GM12878 (cell line): ENCODE measurements at regions not wholly inside any gene's neighbourhood (a gene's known extent, or its start where the extent isn't known, plus 50 kb on each side); places are given as distances from the start of the nearest gene placed in this dataset.

Experiments
- CTCF ChIP-seq, 3 experiments: IDR thresholded peaks in 2 of 3; conservative IDR thresholded peaks in 1 of 3; 2 replicates each; pipeline ENCODE4 v1.5.1; 2011; ENCODE audit warnings: low read depth in 3 of 3, low read length in 3 of 3, mild to moderate bottlenecking in 3 of 3, control low read depth in 2 of 3, moderate library complexity in 2 of 3, inconsistent platforms in 1 of 3, mixed read lengths in 1 of 3; ENCODE audit not compliant: control insufficient read depth in 2 of 3, insufficient read depth in 1 of 3; ENCODE audit errors: extremely low read depth in 1 of 3
- EP300 ChIP-seq, 2 experiments: fragments of 150-350 bp in 1 of 2; IDR thresholded peaks; 2 replicates each; pipeline ENCODE4 v1.6.1; 2011 to 2012; ENCODE audit warnings: low read depth in 2 of 2, low read length in 2 of 2, borderline replicate concordance in 1 of 2, improper control_type of control experiment in 1 of 2, inconsistent platforms in 1 of 2; ENCODE audit not compliant: control insufficient read depth in 1 of 2
- FOXK2 ChIP-seq: fragments of 450-650 bp; IDR thresholded peaks from 2 replicates; pipeline ENCODE4 v1.6.1; 2017; ENCODE audit warnings: mild to moderate bottlenecking, moderate library complexity
- FOXM1 ChIP-seq: IDR thresholded peaks from 2 replicates; pipeline ENCODE4 v1.6.1; 2012; ENCODE audit warnings: low read depth, mild to moderate bottlenecking, inconsistent platforms, low read length, moderate library complexity
- MYC ChIP-seq: IDR thresholded peaks from 2 replicates; pipeline ENCODE4 v1.6.1; 2011; ENCODE audit warnings: mild to moderate bottlenecking, low read length, moderate library complexity, inconsistent platforms; ENCODE audit not compliant: insufficient read depth, insufficient replicate concordance, insufficient read length, severe bottlenecking
- POLR2A ChIP-seq: IDR thresholded peaks from 2 replicates; pipeline ENCODE4 v1.6.1; 2011; ENCODE audit warnings: low read depth, mild to moderate bottlenecking, low read length
- POLR2AphosphoS5 ChIP-seq: IDR thresholded peaks from 2 replicates; pipeline ENCODE4 v1.6.1; 2011; ENCODE audit warnings: mild to moderate bottlenecking, low read length, inconsistent platforms
- RAD21 ChIP-seq: IDR thresholded peaks from 2 replicates; pipeline ENCODE4 v1.6.1; 2011; ENCODE audit warnings: mild to moderate bottlenecking, low read depth, low read length, moderate library complexity; ENCODE audit not compliant: insufficient read depth
- SMC3 ChIP-seq: IDR thresholded peaks from 2 replicates; pipeline ENCODE4 v1.6.1; 2011; ENCODE audit warnings: low read length, improper control_type of control experiment, borderline replicate concordance
- SUPT20H ChIP-seq: IDR thresholded peaks from 2 replicates; pipeline ENCODE4 v1.6.1; 2011; ENCODE audit warnings: low read depth, mild to moderate bottlenecking, low read length, moderate library complexity, borderline replicate concordance; ENCODE audit not compliant: control insufficient read depth
- ZNF687 ChIP-seq: fragments of 450-650 bp; IDR thresholded peaks from 2 replicates; pipeline ENCODE4 v1.6.1; 2017; ENCODE audit warnings: mild to moderate bottlenecking, moderate library complexity
- TF ChIP-seq, protein P1 (sequence below): IDR thresholded peaks from 2 replicates; pipeline ENCODE4 v1.6.1; 2011; ENCODE audit warnings: mild to moderate bottlenecking, low read depth, low read length, moderate library complexity; ENCODE audit not compliant: insufficient replicate concordance

DNA sequence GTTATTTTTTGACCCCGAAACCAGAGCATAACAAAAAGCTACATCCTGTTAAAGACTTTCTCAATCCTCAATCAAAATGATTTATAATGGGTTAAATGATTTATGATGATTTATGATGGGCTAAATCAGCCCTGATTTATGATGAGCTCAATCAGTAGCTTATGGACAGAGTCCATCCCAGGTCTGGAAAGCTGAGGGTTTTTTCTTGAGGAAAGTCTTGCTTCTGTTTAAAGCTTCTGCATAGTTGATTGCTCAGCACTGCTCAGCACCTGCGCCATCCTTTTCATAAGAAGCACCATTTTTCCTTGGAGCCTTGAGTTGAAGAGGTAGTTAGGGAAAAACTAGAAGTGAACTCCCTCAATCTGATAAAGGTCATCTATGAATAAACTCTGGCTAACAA, 356.8 kb downstream of the CYRIA start:
- TF ChIP-seq CTCF (IDR thresholded peaks at IDR 0.05 in 2 of 3, conservative IDR thresholded peaks at IDR 0.05 in 1 of 3; ENCODE audit: control insufficient read depth in 2 of 3, extremely low read depth in 1 of 3, insufficient read depth in 1 of 3, low read depth in 3 of 3, low read length in 3 of 3): no peak
- TF ChIP-seq EP300 (IDR thresholded peaks at IDR 0.05; ENCODE audit: borderline replicate concordance in 1 of 2, control insufficient read depth in 1 of 2, low read depth in 2 of 2, low read length in 2 of 2): no peak
- no peak for TF ChIP-seq ZNF687
- no peak for TF ChIP-seq SUPT20H
- no peak for TF ChIP-seq POLR2A
- no peak for TF ChIP-seq MYC
- no peak for TF ChIP-seq FOXK2
- TF ChIP-seq SMC3: no peak
- no peak for TF ChIP-seq RAD21
- TF ChIP-seq FOXM1: no peak
- TF ChIP-seq, protein P1, sequence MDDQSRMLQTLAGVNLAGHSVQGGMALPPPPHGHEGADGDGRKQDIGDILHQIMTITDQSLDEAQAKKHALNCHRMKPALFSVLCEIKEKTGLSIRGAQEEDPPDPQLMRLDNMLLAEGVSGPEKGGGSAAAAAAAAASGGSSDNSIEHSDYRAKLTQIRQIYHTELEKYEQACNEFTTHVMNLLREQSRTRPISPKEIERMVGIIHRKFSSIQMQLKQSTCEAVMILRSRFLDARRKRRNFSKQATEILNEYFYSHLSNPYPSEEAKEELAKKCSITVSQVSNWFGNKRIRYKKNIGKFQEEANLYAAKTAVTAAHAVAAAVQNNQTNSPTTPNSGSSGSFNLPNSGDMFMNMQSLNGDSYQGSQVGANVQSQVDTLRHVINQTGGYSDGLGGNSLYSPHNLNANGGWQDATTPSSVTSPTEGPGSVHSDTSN: no peak
- no peak for TF ChIP-seq POLR2AphosphoS5
